Astrocyte (in vitro differentiated cells and primary cell): ENCODE measurements at regions not wholly inside any gene's neighbourhood (a gene's known extent, or its start where the extent isn't known, plus 50 kb on each side); places are given as distances from the start of the nearest gene placed in this dataset.

Source experiments
- DNase-seq: peaks from one replicate; pipeline ENCODE4 v3.0.0-alpha.2; 2010; ENCODE audit warnings: low read depth
- FAIRE-seq: peaks from 2 replicates; lab custom pipeline; 2011; peaks lifted over from hg19 to GRCh38; lab: Jason Lieb, UNC
- H2AFZ ChIP-seq: 2 replicates; pipeline ENCODE4 v1.6.0; 2012; ENCODE audit warnings: low read depth, low read length, inconsistent platforms
- H3K27ac ChIP-seq: 2 replicates; pipeline ENCODE4 v1.5.1; 2011; ENCODE audit warnings: low read depth, low read length, inconsistent platforms
- H3K27me3 ChIP-seq: 2 replicates; pipeline ENCODE4 v1.6.0; 2011; ENCODE audit warnings: low read length, inconsistent platforms; ENCODE audit not compliant: insufficient read depth
- H3K36me3 ChIP-seq: 2 replicates; pipeline ENCODE4 v1.5.1; 2011; ENCODE audit warnings: low read length, inconsistent platforms; ENCODE audit not compliant: insufficient read depth
- H3K4me1 ChIP-seq: 2 replicates; pipeline ENCODE4 v1.5.1; 2011; ENCODE audit warnings: low read length, inconsistent platforms; ENCODE audit not compliant: insufficient read depth
- H3K4me2 ChIP-seq: 2 replicates; pipeline ENCODE4 v1.6.0; 2012; ENCODE audit warnings: low read length, inconsistent platforms
- H3K4me3 ChIP-seq: 2 replicates; pipeline ENCODE4 v1.5.1; 2011; ENCODE audit warnings: low read depth, mild to moderate bottlenecking, low read length, inconsistent platforms; ENCODE audit not compliant: insufficient read depth
- H3K79me2 ChIP-seq: 2 replicates; pipeline ENCODE4 v1.6.0; 2012; ENCODE audit warnings: mild to moderate bottlenecking, low read length, inconsistent platforms; ENCODE audit not compliant: insufficient read depth
- H3K9ac ChIP-seq: 2 replicates; pipeline ENCODE4 v1.6.0; 2012; ENCODE audit warnings: mild to moderate bottlenecking, low read length, inconsistent platforms
- H3K9me3 ChIP-seq: 2 replicates; pipeline ENCODE4 v1.5.1; 2012; ENCODE audit warnings: low read depth, mild to moderate bottlenecking, low read length, inconsistent platforms; ENCODE audit not compliant: insufficient read depth
- H4K20me1 ChIP-seq: 2 replicates; pipeline ENCODE4 v1.6.0; 2012; ENCODE audit warnings: low read length, inconsistent platforms; ENCODE audit not compliant: insufficient read depth
- H3K27ac Mint-ChIP-seq: one replicate; pipeline ENCODE4 v1.8.0; 2021; ENCODE audit warnings: mild to moderate bottlenecking, mixed read lengths; ENCODE audit not compliant: unreplicated experiment
- H3K27me3 Mint-ChIP-seq: one replicate; pipeline ENCODE4 v1.8.0; 2021; ENCODE audit warnings: low read depth, mixed read lengths; ENCODE audit not compliant: unreplicated experiment
- H3K36me3 Mint-ChIP-seq: one replicate; pipeline ENCODE4 v1.8.0; 2021; ENCODE audit warnings: low read depth, mixed read lengths; ENCODE audit not compliant: unreplicated experiment
- H3K4me1 Mint-ChIP-seq: one replicate; pipeline ENCODE4 v1.8.0; 2021; ENCODE audit warnings: low read depth, mixed read lengths; ENCODE audit not compliant: unreplicated experiment
- H3K4me3 Mint-ChIP-seq: one replicate; pipeline ENCODE4 v1.8.0; 2021; ENCODE audit warnings: mild to moderate bottlenecking, moderate library complexity, mixed read lengths; ENCODE audit not compliant: unreplicated experiment
- H3K9me3 Mint-ChIP-seq: one replicate; pipeline ENCODE4 v1.8.0; 2021; ENCODE audit warnings: mild to moderate bottlenecking, mixed read lengths; ENCODE audit not compliant: unreplicated experiment
- EZH2 ChIP-seq: IDR thresholded peaks from 2 replicates; pipeline ENCODE4 v1.6.1; 2012; ENCODE audit warnings: mild to moderate bottlenecking, low read length, inconsistent platforms; ENCODE audit not compliant: insufficient read depth
- TF ChIP-seq, protein P1 (sequence below): IDR thresholded peaks from 2 replicates; pipeline ENCODE4 v1.5.1; 2011; ENCODE audit warnings: low read depth, mild to moderate bottlenecking, inconsistent platforms, low read length, moderate library complexity; ENCODE audit not compliant: insufficient read depth

- H3K36me3 Mint-ChIP-seq, result no peaks in the 10 kb centered on the region
- H3K4me3 Mint-ChIP-seq, result no peak overlapping the region
- Histone ChIP-seq H3K4me3 (no peak overlapping the region), H3K4me2 (no peak overlapping the region), H3K36me3 (no peaks in the 10 kb centered on the region), H3K79me2 (no peaks in the 10 kb centered on the region), H3K27me3 (no peaks in the 10 kb centered on the region), H4K20me1 (no peaks in the 10 kb centered on the region), H3K9ac (no peak overlapping the region), H3K4me1 (no peaks in the 10 kb centered on the region), H2AFZ (no peak overlapping the region), H3K9me3 (no peaks in the 10 kb centered on the region), H3K27ac (no peak overlapping the region)
- no peak for DNase-seq
- no peak overlapping the region for H3K27ac Mint-ChIP-seq
- FAIRE-seq, result no peak
- H3K4me1 Mint-ChIP-seq, result no peaks in the 10 kb centered on the region
- no peaks in the 10 kb centered on the region for H3K9me3 Mint-ChIP-seq
- no peak for TF ChIP-seq EZH2
- TF ChIP-seq, protein P1, sequence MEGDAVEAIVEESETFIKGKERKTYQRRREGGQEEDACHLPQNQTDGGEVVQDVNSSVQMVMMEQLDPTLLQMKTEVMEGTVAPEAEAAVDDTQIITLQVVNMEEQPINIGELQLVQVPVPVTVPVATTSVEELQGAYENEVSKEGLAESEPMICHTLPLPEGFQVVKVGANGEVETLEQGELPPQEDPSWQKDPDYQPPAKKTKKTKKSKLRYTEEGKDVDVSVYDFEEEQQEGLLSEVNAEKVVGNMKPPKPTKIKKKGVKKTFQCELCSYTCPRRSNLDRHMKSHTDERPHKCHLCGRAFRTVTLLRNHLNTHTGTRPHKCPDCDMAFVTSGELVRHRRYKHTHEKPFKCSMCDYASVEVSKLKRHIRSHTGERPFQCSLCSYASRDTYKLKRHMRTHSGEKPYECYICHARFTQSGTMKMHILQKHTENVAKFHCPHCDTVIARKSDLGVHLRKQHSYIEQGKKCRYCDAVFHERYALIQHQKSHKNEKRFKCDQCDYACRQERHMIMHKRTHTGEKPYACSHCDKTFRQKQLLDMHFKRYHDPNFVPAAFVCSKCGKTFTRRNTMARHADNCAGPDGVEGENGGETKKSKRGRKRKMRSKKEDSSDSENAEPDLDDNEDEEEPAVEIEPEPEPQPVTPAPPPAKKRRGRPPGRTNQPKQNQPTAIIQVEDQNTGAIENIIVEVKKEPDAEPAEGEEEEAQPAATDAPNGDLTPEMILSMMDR, result no peak
- peaks cover 3% of the 10 kb centered on the region for H3K27me3 Mint-ChIP-seq
These were observed 1362.9 kb upstream of the FLRT2 start for GRCh38 chr14:84167026-84167425.

GRCh38 chr14:84180336-84180735, 1349.6 kb upstream of the FLRT2 start:
- Histone ChIP-seq H3K4me1 (no peaks in the 10 kb centered on the region), H2AFZ (no peak overlapping the region), H3K4me3 (no peak overlapping the region), H3K36me3 (no peaks in the 10 kb centered on the region), H3K27me3 (no peaks in the 10 kb centered on the region), H4K20me1 (no peaks in the 10 kb centered on the region), H3K79me2 (no peaks in the 10 kb centered on the region), H3K9me3 (no peaks in the 10 kb centered on the region), H3K27ac (no peak overlapping the region), H3K4me2 (no peak overlapping the region), H3K9ac (no peak overlapping the region)
- no peak overlapping the region for H3K4me3 Mint-ChIP-seq
- DNase-seq (no peak), FAIRE-seq (no peak)
- peaks cover 15% of the 10 kb centered on the region for H3K4me1 Mint-ChIP-seq
- H3K27ac Mint-ChIP-seq, result no peak overlapping the region
- H3K27me3 Mint-ChIP-seq, result no peaks in the 10 kb centered on the region
- no peaks in the 10 kb centered on the region for H3K9me3 Mint-ChIP-seq
- TF ChIP-seq EZH2, result no peak
- TF ChIP-seq, protein P1, result no peak
- no peaks in the 10 kb centered on the region for H3K36me3 Mint-ChIP-seq

DNA sequence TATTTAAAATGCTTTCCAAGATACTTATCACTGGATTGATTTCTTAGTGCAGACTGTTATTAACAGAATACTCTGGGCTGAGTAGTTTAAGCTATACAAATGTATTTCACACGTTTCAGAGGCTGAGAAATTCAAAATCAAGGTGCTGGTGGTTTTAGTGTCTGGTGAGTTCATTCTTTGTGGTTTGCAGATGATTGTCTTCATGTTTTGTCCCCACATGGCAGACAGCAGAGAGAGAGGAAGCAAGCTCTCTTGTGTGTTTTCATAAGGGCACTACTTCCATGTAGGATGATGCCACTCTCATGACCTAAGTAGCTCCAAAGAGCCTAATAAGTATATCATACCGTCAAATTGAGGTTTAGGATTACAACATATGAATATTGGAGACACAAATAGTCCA, 1348.9 kb upstream of the FLRT2 start:
- no peaks in the 10 kb centered on the region for H3K9me3 Mint-ChIP-seq
- FAIRE-seq, result no peak
- TF ChIP-seq, protein P1, result no peak
- TF ChIP-seq EZH2, result no peak

More for the DNA sequence above, 1348.9 kb upstream of the FLRT2 start:
- H3K4me3 ChIP-seq, result no peak overlapping the region
- H3K27me3 Mint-ChIP-seq, result no peaks in the 10 kb centered on the region
- peak overlapping the region; percentile 43 for H3K27ac Mint-ChIP-seq
- peaks cover 15% of the 10 kb centered on the region for H3K4me1 Mint-ChIP-seq
- H2AFZ ChIP-seq, result no peak overlapping the region
- H3K27me3 ChIP-seq, result no peaks in the 10 kb centered on the region
- H3K4me2 ChIP-seq, result no peak overlapping the region
- H3K27ac ChIP-seq, result no peak overlapping the region
- H3K9ac ChIP-seq, result no peak overlapping the region
- H3K4me3 Mint-ChIP-seq, result no peak overlapping the region
- H3K36me3 ChIP-seq, result no peaks in the 10 kb centered on the region
- no peaks in the 10 kb centered on the region for H4K20me1 ChIP-seq
- H3K9me3 ChIP-seq, result no peaks in the 10 kb centered on the region
- H3K36me3 Mint-ChIP-seq, result no peaks in the 10 kb centered on the region
- no peak for DNase-seq
- no peaks in the 10 kb centered on the region for H3K4me1 ChIP-seq
- H3K79me2 ChIP-seq, result no peaks in the 10 kb centered on the region
